Ishikawa (cell line): ENCODE measurements at regions not wholly inside any gene's neighbourhood (a gene's known extent, or its start where the extent isn't known, plus 50 kb on each side); places are given as distances from the start of the nearest gene placed in this dataset.

Experiments
- CREB1 ChIP-seq: IDR thresholded peaks from 2 replicates; pipeline ENCODE4 v1.6.1; 2012; ENCODE audit warnings: low read depth
- EP300 ChIP-seq: IDR thresholded peaks from 2 replicates; pipeline ENCODE4 v1.6.1; 2012; ENCODE audit warnings: borderline replicate concordance
- TF ChIP-seq, protein P1 (sequence below): IDR thresholded peaks from 2 replicates; pipeline ENCODE4 v1.6.1; 2012

DNA sequence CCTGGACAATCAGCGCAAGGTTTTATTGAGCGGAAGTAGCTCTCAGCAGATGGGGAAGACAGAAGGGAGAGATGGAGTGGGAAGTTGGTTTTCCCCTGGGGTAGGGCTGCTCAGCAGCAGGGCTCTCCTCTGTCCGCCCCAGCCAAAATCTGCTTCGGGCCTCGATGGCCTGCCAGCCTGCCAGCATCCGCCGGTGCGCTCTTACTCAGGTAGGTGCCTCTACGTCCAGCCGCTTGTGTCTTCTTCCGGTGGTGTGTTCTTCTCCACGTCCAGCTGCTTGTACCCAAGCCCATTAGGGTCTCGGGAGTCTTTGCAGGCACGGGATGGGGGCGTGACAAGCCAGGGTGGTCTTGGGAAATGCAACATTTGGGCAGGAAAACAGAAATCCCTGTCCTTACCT, 1340.0 kb upstream of the MAP3K7 start:
- TF ChIP-seq CREB1 (no peak), EP300 (no peak)
- TF ChIP-seq, protein P1, sequence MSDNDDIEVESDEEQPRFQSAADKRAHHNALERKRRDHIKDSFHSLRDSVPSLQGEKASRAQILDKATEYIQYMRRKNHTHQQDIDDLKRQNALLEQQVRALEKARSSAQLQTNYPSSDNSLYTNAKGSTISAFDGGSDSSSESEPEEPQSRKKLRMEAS, result no peak
